ENCODE measurements at regions not wholly inside any gene's neighbourhood (a gene's known extent, or its start where the extent isn't known, plus 50 kb on each side); places are given as distances from the start of the nearest gene placed in this dataset.

DNA sequence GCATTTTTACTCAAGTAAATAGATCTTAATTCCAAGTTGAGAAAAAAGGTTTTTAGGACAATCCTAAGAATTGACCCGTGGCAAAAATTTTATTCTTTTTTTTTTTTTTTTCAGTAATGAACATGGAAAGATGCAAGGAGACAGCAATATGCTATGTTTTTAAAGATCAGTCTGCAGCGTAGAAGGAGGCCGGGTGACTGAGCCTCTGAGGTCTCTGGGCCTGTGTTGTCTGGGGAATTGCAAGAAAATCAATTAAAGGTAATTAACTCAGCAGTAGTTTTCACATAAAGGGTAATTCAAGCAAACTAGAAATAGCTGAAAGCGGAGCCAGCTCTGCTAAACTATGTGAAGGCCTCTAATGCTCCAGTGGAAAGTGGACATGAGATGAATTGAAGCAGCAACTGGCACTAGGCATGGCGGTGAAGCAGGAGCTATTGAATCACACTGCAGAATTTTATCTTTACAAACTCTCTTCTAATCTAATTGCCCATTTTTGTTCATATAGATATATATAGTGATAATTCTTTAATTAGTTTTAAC lies 285.2 kb upstream of the ITGA1 start:
- H3K4me3 ChIP-seq (ENCODE audit: low read depth, low read length), result no peak overlapping the region
- no peaks in the 10 kb centered on the region for H3K27me3 ChIP-seq (replicated peaks)
- H3K36me3 ChIP-seq (replicated peaks), result no peaks in the 10 kb centered on the region
- H3K27ac ChIP-seq, result no peak overlapping the region
- no peak for DNase-seq
- TF ChIP-seq, protein P1, sequence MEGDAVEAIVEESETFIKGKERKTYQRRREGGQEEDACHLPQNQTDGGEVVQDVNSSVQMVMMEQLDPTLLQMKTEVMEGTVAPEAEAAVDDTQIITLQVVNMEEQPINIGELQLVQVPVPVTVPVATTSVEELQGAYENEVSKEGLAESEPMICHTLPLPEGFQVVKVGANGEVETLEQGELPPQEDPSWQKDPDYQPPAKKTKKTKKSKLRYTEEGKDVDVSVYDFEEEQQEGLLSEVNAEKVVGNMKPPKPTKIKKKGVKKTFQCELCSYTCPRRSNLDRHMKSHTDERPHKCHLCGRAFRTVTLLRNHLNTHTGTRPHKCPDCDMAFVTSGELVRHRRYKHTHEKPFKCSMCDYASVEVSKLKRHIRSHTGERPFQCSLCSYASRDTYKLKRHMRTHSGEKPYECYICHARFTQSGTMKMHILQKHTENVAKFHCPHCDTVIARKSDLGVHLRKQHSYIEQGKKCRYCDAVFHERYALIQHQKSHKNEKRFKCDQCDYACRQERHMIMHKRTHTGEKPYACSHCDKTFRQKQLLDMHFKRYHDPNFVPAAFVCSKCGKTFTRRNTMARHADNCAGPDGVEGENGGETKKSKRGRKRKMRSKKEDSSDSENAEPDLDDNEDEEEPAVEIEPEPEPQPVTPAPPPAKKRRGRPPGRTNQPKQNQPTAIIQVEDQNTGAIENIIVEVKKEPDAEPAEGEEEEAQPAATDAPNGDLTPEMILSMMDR (IDR thresholded peaks at IDR 0.05; ENCODE audit: low read depth, low read length, missing control alignments), result no peak
- in situ Hi-C loops (cut with HindIII; ENCODE audit: low pct_ligation_motif_present, low sequenced_read_pairs), result no loop called here

DNA sequence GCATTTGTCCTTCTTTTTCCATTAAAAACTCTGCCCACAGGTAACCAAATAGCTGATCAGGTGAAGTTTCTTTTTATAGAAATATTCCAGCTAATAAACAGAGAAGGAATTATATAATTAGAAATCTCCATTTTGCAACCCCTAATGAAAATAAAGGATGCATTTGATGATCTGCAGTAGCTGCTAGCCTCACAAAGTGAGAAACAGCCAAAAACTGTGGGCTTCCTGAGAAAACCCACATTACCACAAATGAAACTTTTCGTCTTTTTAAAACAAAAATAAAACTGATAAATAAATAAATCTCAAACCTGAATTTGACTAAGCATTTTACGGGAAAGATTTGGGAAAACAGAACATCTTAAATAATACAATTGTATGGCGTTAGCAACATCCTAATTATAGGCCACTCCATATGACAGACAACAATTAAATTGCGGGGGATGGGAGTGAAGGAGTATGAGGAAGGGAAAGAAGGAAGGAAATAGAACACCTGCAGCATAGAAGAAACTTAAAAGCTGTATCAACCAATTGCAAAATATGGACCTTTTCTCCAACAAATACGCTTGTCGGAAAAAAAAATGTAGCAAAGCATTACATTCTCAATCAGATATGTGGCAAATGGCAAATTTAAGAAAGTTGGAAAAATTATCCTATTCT lies 283.0 kb upstream of the ITGA1 start:
- no peak for DNase-seq

DNA sequence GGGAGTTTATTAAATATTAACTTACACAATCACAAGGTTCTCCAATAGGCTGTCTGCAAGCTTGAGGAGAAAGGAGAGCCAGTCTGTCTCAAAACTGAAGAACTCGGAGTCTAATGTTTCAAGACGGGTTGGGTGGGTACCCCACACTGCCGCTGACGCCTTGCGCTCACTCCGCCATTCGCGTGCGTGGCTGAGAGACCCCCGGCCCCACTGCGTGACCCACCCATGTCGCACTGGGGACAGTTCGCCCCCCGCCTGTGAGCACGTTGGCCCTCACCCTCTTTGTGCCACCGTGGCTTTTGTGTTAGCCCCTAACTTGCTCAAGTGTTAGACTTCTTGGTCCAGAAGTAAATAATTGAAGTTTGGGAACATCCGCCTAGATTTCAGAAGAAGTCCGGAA lies 270.0 kb upstream of the ITGA1 start:
- Histone ChIP-seq H3K27ac (no peak overlapping the region), H3K27me3 (replicated peaks) (no peaks in the 10 kb centered on the region), H3K4me3 (ENCODE audit: low read depth, low read length) (no peak overlapping the region), H3K36me3 (replicated peaks) (no peaks in the 10 kb centered on the region)
- in situ Hi-C loops (cut with HindIII; ENCODE audit: low pct_ligation_motif_present, low sequenced_read_pairs), result no loop called here
- DNase-seq, result no peak
- TF ChIP-seq, protein P1 (IDR thresholded peaks at IDR 0.05; ENCODE audit: low read depth, low read length, missing control alignments), result no peak

More for the DNA sequence above, 283.0 kb upstream of the ITGA1 start:
- in situ Hi-C loops (cut with HindIII; ENCODE audit: low pct_ligation_motif_present, low sequenced_read_pairs), result no loop called here
- H3K27ac ChIP-seq, result no peak overlapping the region
- TF ChIP-seq, protein P1 (IDR thresholded peaks at IDR 0.05; ENCODE audit: low read depth, low read length, missing control alignments), result no peak
- H3K27me3 ChIP-seq (replicated peaks), result no peaks in the 10 kb centered on the region
- no peaks in the 10 kb centered on the region for H3K36me3 ChIP-seq (replicated peaks)
- H3K4me3 ChIP-seq (ENCODE audit: low read depth, low read length), result no peak overlapping the region

- in situ Hi-C loops (cut with HindIII; ENCODE audit: low pct_ligation_motif_present, low sequenced_read_pairs), result no loop called here
- Histone ChIP-seq H3K27me3 (replicated peaks) (no peaks in the 10 kb centered on the region), H3K4me3 (ENCODE audit: low read depth, low read length) (no peak overlapping the region), H3K36me3 (replicated peaks) (no peaks in the 10 kb centered on the region), H3K27ac (no peak overlapping the region)
- TF ChIP-seq, protein P1 (IDR thresholded peaks at IDR 0.05; ENCODE audit: low read depth, low read length, missing control alignments), result no peak
- no peak for DNase-seq
These were observed 267.5 kb upstream of the ITGA1 start for GRCh38 chr5:52520171-52520570.

DNA sequence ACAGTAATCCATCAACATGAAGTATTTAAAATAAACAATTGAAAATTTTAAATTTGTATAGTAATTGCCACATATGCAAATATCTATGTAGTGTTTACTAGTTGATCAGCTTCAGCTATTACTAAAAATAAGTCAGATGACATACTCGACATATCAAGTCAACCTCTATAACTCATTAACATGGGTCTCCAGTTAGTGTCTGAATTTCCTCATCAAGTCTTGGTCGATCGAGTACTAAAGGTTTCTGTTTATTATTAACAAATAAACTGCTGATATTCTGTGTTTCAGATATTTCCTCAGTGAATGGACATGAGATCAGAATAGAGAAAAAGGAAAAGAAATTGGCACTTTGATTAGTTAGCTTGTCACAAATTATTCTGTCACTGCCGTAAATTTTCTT lies 266.5 kb upstream of the ITGA1 start:
- Histone ChIP-seq H3K27me3 (replicated peaks) (no peaks in the 10 kb centered on the region), H3K27ac (no peak overlapping the region), H3K4me3 (ENCODE audit: low read depth, low read length) (no peak overlapping the region), H3K36me3 (replicated peaks) (no peaks in the 10 kb centered on the region)
- TF ChIP-seq, protein P1 (IDR thresholded peaks at IDR 0.05; ENCODE audit: low read depth, low read length, missing control alignments), result no peak
- DNase-seq, result no peak
- in situ Hi-C loops (cut with HindIII; ENCODE audit: low pct_ligation_motif_present, low sequenced_read_pairs), result no loop called here

DNA sequence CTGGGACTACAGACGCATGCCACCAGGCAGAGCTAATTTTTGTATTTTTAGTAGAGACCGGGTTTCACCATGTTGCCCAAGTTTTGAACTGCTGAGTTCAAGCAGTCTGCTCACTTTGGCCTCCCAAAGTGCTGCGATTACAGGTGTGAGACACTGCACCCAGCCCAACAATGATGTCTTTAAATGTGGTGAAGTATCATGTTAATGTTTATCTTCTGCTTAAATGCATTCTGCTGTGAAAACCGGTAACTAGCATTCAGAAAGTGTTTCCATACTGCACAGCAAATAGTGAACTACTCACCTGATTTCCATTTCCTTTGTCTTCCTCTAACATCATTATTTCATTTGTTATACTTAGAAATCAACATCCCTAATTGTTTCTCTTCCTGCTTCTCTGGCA lies 264.0 kb upstream of the ITGA1 start:
- Histone ChIP-seq H3K27me3 (replicated peaks) (no peaks in the 10 kb centered on the region), H3K4me3 (ENCODE audit: low read depth, low read length) (no peak overlapping the region), H3K36me3 (replicated peaks) (no peaks in the 10 kb centered on the region), H3K27ac (no peak overlapping the region)
- TF ChIP-seq, protein P1 (IDR thresholded peaks at IDR 0.05; ENCODE audit: low read depth, low read length, missing control alignments), result no peak
- DNase-seq, result no peak
- in situ Hi-C loops (cut with HindIII; ENCODE audit: low pct_ligation_motif_present, low sequenced_read_pairs), result no loop called here
